Tibial nerve (tissue), 4 donors: ENCODE measurements at regions not wholly inside any gene's neighbourhood (a gene's known extent, or its start where the extent isn't known, plus 50 kb on each side); places are given as distances from the start of the nearest gene placed in this dataset.

ENCODE experiments used
- DNase-seq, 2 donors: peaks; one replicate each; pipeline ENCODE4 v3.0.0-alpha.2; 2019; ENCODE audit warnings: low spot score in 2 of 2
- H3K27ac ChIP-seq, 4 donors: fragments of 200-600 bp; sonication (generic) in 3 of 4; one replicate each; pipeline ENCODE4 v1.5.1; 2017 to 2019; ENCODE audit warnings: mild to moderate bottlenecking in 1 of 4
- H3K27me3 ChIP-seq, 2 donors: fragments of 200-600 bp; sonication (generic) in 1 of 2; one replicate each; pipeline versions ENCODE4 v1.5.1 to v1.6.0; 2017 to 2019
- H3K36me3 ChIP-seq, 3 donors: fragments of 200-600 bp; sonication (generic); one replicate each; pipeline ENCODE4 v1.5.1; 2018 to 2019
- H3K4me1 ChIP-seq, 4 donors: fragments of 200-600 bp; sonication (generic) in 3 of 4; one replicate each; pipeline ENCODE4 v1.5.1; 2017 to 2019
- H3K4me3 ChIP-seq, 4 donors: fragments of 200-600 bp; sonication (generic) in 3 of 4; one replicate each; pipeline ENCODE4 v1.5.1; 2017 to 2019; ENCODE audit warnings: mild to moderate bottlenecking in 1 of 4, moderate library complexity in 1 of 4
- H3K9me3 ChIP-seq, 4 donors: fragments of 200-600 bp; sonication (generic) in 3 of 4; one replicate each; pipeline ENCODE4 v1.5.1; 2017 to 2019
- EP300 ChIP-seq, 2 donors: sonication (generic); formaldehyde crosslinking; IDR thresholded peaks; one replicate each; pipeline ENCODE4 v1.6.1; 2017; ENCODE audit warnings: antibody characterized with exemption in 2 of 2, mild to moderate bottlenecking in 1 of 2
- POLR2A ChIP-seq, 2 donors: fragments of 450-650 bp; IDR thresholded peaks; one replicate each; pipeline ENCODE4 v1.6.1; 2017; ENCODE audit warnings: antibody characterized with exemption in 2 of 2, mild to moderate bottlenecking in 2 of 2, moderate library complexity in 2 of 2
- WGBS, 2 donors: methylation state at CpG; one replicate each; pipeline ENCODE4 v1.1.5; 2018; 5-methylcytosine and 5-hydroxymethylcytosine counted together
- TF ChIP-seq, protein P1 (sequence below), 5 experiments: fragments of 200-600 bp in 3 of 5; fragments of 450-650 bp in 2 of 5; sonication (generic) in 3 of 5; IDR thresholded peaks; one replicate each; pipeline ENCODE4 v1.5.1; 2016 to 2019; ENCODE audit warnings: antibody characterized with exemption in 5 of 5, mild to moderate bottlenecking in 3 of 5, moderate library complexity in 2 of 5

DNA sequence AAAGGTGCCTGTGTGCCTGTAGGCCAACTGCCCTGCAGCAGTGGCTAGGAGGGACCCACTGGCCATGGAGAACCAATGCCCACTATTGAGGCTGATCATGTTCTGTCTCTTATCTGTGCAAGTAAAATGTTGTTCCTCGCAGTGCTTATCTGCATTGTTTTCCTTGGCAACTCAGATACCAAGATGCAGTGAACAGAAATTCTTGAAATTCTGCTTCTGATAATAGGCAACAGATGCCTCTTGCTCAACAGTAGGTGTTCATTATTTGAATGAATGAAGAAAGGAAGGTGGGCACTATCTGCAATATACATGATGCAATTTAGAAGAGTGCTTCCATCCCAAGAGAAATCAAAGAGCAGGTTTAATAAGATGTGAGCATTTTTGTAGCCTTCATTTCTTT lies 232.2 kb downstream of the NUAK1 start:
- WGBS, 2 donors, result 52 to 60% methylated on average over 1 of the region's 1 CpG
- no peak overlapping the region for H3K4me3 ChIP-seq

DNA sequence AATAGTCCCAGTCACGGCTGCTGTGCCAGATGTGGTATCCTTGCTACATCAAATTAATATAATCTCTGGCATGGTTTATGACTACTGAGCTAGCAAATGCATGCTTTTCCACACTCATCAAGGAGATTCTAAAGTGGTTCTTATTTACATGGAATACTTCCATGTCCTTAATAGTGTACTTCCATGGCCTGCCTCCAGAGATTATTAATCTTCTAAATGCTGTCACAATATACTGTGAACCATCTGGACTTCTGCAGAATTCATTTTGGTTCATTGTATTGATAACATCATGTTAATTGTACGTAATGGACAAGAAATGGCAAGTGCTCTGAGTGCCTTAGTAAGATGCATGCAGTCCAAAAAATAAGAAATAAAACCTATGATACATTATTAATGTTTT lies 230.8 kb downstream of the NUAK1 start:
- no peak for DNase-seq
- TF ChIP-seq EP300 (IDR thresholded peaks at IDR 0.05) (no peak), POLR2A (IDR thresholded peaks at IDR 0.05) (no peak)
- TF ChIP-seq, protein P1, sequence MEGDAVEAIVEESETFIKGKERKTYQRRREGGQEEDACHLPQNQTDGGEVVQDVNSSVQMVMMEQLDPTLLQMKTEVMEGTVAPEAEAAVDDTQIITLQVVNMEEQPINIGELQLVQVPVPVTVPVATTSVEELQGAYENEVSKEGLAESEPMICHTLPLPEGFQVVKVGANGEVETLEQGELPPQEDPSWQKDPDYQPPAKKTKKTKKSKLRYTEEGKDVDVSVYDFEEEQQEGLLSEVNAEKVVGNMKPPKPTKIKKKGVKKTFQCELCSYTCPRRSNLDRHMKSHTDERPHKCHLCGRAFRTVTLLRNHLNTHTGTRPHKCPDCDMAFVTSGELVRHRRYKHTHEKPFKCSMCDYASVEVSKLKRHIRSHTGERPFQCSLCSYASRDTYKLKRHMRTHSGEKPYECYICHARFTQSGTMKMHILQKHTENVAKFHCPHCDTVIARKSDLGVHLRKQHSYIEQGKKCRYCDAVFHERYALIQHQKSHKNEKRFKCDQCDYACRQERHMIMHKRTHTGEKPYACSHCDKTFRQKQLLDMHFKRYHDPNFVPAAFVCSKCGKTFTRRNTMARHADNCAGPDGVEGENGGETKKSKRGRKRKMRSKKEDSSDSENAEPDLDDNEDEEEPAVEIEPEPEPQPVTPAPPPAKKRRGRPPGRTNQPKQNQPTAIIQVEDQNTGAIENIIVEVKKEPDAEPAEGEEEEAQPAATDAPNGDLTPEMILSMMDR (IDR thresholded peaks at IDR 0.05), result no peak
- H3K9me3 ChIP-seq, result no peaks in the 10 kb centered on the region
- H3K4me3 ChIP-seq, result no peak overlapping the region
- 93 to 97% methylated on average over 2 of the region's 2 CpGs for WGBS, 2 donors
- no peaks in the 10 kb centered on the region for H3K36me3 ChIP-seq
- no peaks in the 10 kb centered on the region for H3K27me3 ChIP-seq
- no peak overlapping the region for H3K27ac ChIP-seq
- peaks cover 0 to 15% (median 0%) of the 10 kb centered on the region in 4 donors for H3K4me1 ChIP-seq

More for the DNA sequence above, 232.2 kb downstream of the NUAK1 start:
- no peak for DNase-seq
- TF ChIP-seq, protein P1 (IDR thresholded peaks at IDR 0.05), result no peak
- no peak for TF ChIP-seq POLR2A (IDR thresholded peaks at IDR 0.05)
- H3K4me1 ChIP-seq, result peaks cover 0 to 15% (median 0%) of the 10 kb centered on the region in 4 donors
- H3K27ac ChIP-seq, result no peak overlapping the region
- no peaks in the 10 kb centered on the region for H3K36me3 ChIP-seq
- H3K27me3 ChIP-seq, result no peaks in the 10 kb centered on the region
- H3K9me3 ChIP-seq, result no peaks in the 10 kb centered on the region

DNA sequence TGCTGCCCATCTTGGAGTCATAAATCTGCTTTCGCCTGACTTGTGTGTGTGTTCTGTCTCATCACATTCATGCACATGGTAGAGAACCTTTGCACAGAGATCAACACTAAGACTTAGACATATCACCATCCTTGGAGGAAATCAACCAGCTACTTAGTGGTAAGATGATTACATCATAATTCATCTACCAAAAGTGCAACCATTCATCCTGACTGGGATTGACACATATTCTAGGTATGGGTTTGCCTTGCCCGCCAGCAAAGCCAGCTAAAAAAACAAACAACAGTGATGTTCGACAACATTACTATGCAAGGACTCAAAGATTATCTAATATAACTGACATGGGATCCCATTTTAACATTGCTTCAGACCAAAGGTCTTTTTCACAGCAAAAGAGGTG lies 228.7 kb downstream of the NUAK1 start:
- Histone ChIP-seq H3K9me3 (no peaks in the 10 kb centered on the region), H3K4me1 (peaks cover 0 to 8% (median 0%) of the 10 kb centered on the region in 4 donors), H3K36me3 (no peaks in the 10 kb centered on the region), H3K27ac (no peak overlapping the region), H3K4me3 (no peak overlapping the region), H3K27me3 (no peaks in the 10 kb centered on the region)
- TF ChIP-seq POLR2A (IDR thresholded peaks at IDR 0.05), result no peak
- TF ChIP-seq, protein P1 (IDR thresholded peaks at IDR 0.05), result no peak
- no peak for TF ChIP-seq EP300 (IDR thresholded peaks at IDR 0.05)
- WGBS, 2 donors, result 90 to 100% methylated on average over 3 of the region's 3 CpGs
- no peak for DNase-seq

DNA sequence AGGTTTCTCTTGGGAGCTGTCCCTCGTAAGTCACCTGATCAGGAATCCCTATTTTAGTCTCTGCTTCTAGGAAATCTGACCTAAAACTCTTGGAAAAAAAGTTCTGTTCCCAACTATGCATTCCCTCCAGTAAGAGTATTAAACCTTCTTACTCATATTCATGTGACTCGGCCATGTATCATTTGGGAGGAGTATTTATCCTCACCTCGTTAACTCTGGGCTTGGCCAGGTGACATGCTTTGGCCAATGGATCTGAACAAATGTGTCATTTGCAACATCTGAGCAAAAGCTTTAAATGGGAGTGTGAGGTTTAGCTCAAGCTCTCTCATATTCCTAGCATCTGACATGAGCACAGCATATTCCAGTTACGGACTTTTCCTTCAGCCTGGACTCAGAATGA lies 226.8 kb downstream of the NUAK1 start:
- no peaks in the 10 kb centered on the region for H3K27me3 ChIP-seq
- 93 to 94% methylated on average over 4 of the region's 4 CpGs for WGBS, 2 donors
- TF ChIP-seq, protein P1 (IDR thresholded peaks at IDR 0.05), result no peak
- no peak for TF ChIP-seq EP300 (IDR thresholded peaks at IDR 0.05)
- TF ChIP-seq POLR2A (IDR thresholded peaks at IDR 0.05), result no peak

DNA sequence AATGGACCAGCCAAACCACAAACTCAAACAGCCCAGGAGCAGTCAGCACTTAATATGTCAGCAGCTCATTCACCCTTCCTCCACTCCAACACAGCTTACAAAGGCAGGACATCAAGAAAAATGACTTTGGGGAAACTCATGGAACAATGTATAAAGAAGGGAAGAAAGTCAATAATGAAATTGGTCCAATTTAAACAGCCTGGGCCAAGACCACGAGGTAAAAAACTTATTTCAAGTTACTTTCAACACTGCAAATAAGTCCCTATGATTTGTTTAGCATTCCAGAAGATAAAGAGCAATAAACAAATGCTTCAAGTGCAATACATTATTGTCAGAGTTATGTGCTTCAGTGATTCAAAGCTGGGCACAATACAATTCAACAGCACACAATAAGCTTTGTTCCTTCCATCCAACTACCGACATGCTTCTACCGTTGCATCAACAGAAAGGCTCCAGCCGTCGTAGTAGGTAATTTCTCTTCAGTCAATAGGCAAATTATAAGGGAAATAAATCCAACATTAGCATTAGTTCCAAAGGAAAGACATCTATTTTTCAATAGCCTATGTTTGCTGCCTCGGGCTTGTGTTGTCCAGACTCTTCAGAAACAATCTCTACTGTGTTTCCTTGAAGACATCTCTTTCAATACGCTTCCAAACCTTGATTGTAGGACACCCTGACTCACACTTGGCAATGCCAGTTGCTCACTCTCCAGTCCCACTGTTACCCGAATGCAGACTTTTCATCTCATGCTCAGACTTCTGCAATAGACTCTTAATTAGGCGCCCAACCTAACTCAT lies 225.7 kb downstream of the NUAK1 start:
- H3K4me1 ChIP-seq, result no peaks in the 10 kb centered on the region
- no peaks in the 10 kb centered on the region for H3K36me3 ChIP-seq
- no peak for TF ChIP-seq EP300 (IDR thresholded peaks at IDR 0.05)
- TF ChIP-seq POLR2A (IDR thresholded peaks at IDR 0.05), result no peak
- TF ChIP-seq, protein P1 (IDR thresholded peaks at IDR 0.05), result no peak
- H3K9me3 ChIP-seq, result no peaks in the 10 kb centered on the region
- H3K4me3 ChIP-seq, result no peak overlapping the region
- H3K27me3 ChIP-seq, result no peaks in the 10 kb centered on the region
- no peak overlapping the region for H3K27ac ChIP-seq
- DNase-seq, result no peak
- WGBS, 2 donors, result 61 to 62% methylated on average over 9 of the region's 9 CpGs

More for the DNA sequence above, 226.8 kb downstream of the NUAK1 start:
- Histone ChIP-seq H3K4me1 (no peaks in the 10 kb centered on the region), H3K36me3 (no peaks in the 10 kb centered on the region), H3K27ac (no peak overlapping the region), H3K9me3 (no peaks in the 10 kb centered on the region), H3K4me3 (no peak overlapping the region)
- no peak for DNase-seq
